HG02610 (cell line): ENCODE measurements at regions not wholly inside any gene's neighbourhood (a gene's known extent, or its start where the extent isn't known, plus 50 kb on each side); places are given as distances from the start of the nearest gene placed in this dataset.
"Not testable (repeated sequence)": the region's sequence is repeated elsewhere in the genome, so short reads cannot be mapped to it uniquely, and the experiment has no call there.

Experiments used
- ATAC-seq: cut with Tn5 transposase; IDR thresholded peaks from one replicate; pipeline ENCODE4 v1.9.1; 2021; ENCODE audit warnings: mild to moderate bottlenecking, moderate library complexity; ENCODE audit not compliant: unreplicated experiment

DNA sequence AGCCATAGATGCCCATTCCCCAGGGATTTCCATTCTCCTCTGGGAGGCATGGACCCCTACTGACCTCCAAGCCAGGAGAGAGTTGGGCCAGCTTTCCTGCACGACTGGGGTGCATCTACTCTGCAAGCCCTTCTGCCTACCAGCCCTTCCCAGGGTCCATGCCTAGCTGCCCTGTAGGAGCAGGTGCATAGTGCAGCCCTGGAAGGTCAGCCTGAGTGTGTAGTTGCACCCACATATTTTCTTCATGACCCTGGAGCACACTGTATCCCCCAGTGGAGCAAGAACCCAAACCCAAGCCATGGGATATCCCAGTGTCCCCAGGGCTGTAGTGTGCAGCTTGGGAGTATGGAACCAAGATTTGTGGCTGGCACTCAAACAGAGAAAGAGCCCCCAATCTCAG is 155.6 kb upstream of the GOLGA6L22 start:
- not testable (repeated sequence) for ATAC-seq
